ENCODE measurements at regions not wholly inside any gene's neighbourhood (a gene's known extent, or its start where the extent isn't known, plus 50 kb on each side); places are given as distances from the start of the nearest gene placed in this dataset.

DNA sequence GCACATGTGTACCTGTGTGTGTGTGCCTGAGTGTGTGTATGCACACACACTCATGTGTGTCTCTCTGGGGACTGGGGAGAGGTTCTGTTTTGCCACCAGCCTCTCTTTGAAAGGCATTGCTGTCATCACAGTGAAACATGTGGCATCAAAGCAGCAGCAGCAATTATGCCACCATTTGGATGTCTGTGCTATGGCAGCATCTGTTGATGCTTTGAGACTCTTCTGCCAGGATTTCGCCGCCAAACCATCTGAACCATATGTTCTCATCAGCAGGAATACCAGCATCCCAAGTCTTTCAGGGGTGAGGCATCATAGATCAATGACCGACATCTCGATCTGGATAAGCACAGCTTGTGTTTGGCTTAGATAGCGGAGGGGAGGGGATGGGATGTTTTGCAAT, 168.6 kb downstream of the FAT3 start:
- TF ChIP-seq, protein P1, sequence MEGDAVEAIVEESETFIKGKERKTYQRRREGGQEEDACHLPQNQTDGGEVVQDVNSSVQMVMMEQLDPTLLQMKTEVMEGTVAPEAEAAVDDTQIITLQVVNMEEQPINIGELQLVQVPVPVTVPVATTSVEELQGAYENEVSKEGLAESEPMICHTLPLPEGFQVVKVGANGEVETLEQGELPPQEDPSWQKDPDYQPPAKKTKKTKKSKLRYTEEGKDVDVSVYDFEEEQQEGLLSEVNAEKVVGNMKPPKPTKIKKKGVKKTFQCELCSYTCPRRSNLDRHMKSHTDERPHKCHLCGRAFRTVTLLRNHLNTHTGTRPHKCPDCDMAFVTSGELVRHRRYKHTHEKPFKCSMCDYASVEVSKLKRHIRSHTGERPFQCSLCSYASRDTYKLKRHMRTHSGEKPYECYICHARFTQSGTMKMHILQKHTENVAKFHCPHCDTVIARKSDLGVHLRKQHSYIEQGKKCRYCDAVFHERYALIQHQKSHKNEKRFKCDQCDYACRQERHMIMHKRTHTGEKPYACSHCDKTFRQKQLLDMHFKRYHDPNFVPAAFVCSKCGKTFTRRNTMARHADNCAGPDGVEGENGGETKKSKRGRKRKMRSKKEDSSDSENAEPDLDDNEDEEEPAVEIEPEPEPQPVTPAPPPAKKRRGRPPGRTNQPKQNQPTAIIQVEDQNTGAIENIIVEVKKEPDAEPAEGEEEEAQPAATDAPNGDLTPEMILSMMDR (conservative IDR thresholded peaks at IDR 0.05 in 1 of 2, IDR thresholded peaks at IDR 0.05 in 1 of 2; ENCODE audit: extremely low read depth in 1 of 2, insufficient read depth in 1 of 2, low read depth in 1 of 2, low read length in 2 of 2) = no peak
- TF ChIP-seq EZH2 (IDR thresholded peaks at IDR 0.05; ENCODE audit: borderline replicate concordance, low read length) = no peak
